Lower leg skin (tissue), 4 donors: ENCODE measurements at regions not wholly inside any gene's neighbourhood (a gene's known extent, or its start where the extent isn't known, plus 50 kb on each side); places are given as distances from the start of the nearest gene placed in this dataset.
"Not testable (repeated sequence)": the region's sequence is repeated elsewhere in the genome, so short reads cannot be mapped to it uniquely, and the experiment has no call there.

Experiments used
- DNase-seq, 2 donors: peaks; one replicate each; pipeline ENCODE4 v3.0.0-alpha.2; 2019; ENCODE audit warnings: low spot score in 2 of 2
- H3K4me3 ChIP-seq: fragments of 200-600 bp; sonication (generic); 2 replicates; pipeline ENCODE4 v1.5.1; 2017; ENCODE audit warnings: mild to moderate bottlenecking, low read depth; ENCODE audit not compliant: poor library complexity, severe bottlenecking
- CTCF ChIP-seq, 3 donors: fragments of 450-650 bp; IDR thresholded peaks; one replicate each; pipeline ENCODE4 v1.5.1; 2016; ENCODE audit warnings: antibody characterized with exemption in 3 of 3, mild to moderate bottlenecking in 3 of 3, moderate library complexity in 2 of 3
- POLR2A ChIP-seq, 2 donors: fragments of 450-650 bp; IDR thresholded peaks; one replicate each; pipeline ENCODE4 v1.6.1; 2016 to 2017; ENCODE audit warnings: antibody characterized with exemption in 2 of 2, mild to moderate bottlenecking in 1 of 2, moderate library complexity in 1 of 2
- WGBS, 2 donors: methylation state at CpG; one replicate each; pipeline ENCODE4 v1.1.5; 2018; 5-methylcytosine and 5-hydroxymethylcytosine counted together
- intact Hi-C: fragments of 100-400 bp; cut with DNase I; formaldehyde crosslinking; loops from one replicate; pipeline ENCODE4 v1.15.0; 2023; ENCODE audit warnings: low total_unique reads

- TF ChIP-seq CTCF (IDR thresholded peaks at IDR 0.05), result no peak
- TF ChIP-seq POLR2A (IDR thresholded peaks at IDR 0.05), result no peak
- WGBS, 2 donors, result 57 to 63% methylated on average over 1 of the region's 1 CpG
- DNase-seq, result no peak
Observed at GRCh38 chr1:81738875-81739274, 61.9 kb upstream of the ADGRL2 start.

GRCh38 chr1:81733480-81733879 is 67.3 kb upstream of the ADGRL2 start:
- WGBS, 2 donors, result 90 to 100% methylated on average over 2 of the region's 2 CpGs
- no peak for TF ChIP-seq CTCF (IDR thresholded peaks at IDR 0.05)
- no peak for TF ChIP-seq POLR2A (IDR thresholded peaks at IDR 0.05)
- no peak for DNase-seq
- no peak overlapping the region for H3K4me3 ChIP-seq
- intact Hi-C loops, result no loop called here

More at GRCh38 chr1:81738875-81739274, 61.9 kb upstream of the ADGRL2 start:
- no peak overlapping the region for H3K4me3 ChIP-seq
- intact Hi-C loops, result no loop called here

- no peak for DNase-seq
- intact Hi-C loops, result no loop called here
- TF ChIP-seq CTCF (IDR thresholded peaks at IDR 0.05) (no peak), POLR2A (IDR thresholded peaks at IDR 0.05) (no peak)
Observed at GRCh38 chr1:81731989-81732388, 68.7 kb upstream of the ADGRL2 start.

GRCh38 chr1:81730881-81731280 is 69.9 kb upstream of the ADGRL2 start:
- no peak for DNase-seq
- intact Hi-C loops, result no loop called here
- WGBS, 2 donors, result 91 to 94% methylated on average over 1 of the region's 1 CpG
- no peak overlapping the region for H3K4me3 ChIP-seq
- TF ChIP-seq POLR2A (IDR thresholded peaks at IDR 0.05) (no peak), CTCF (IDR thresholded peaks at IDR 0.05) (no peak)

More at GRCh38 chr1:81731989-81732388, 68.7 kb upstream of the ADGRL2 start:
- H3K4me3 ChIP-seq, result no peak overlapping the region

- WGBS, 2 donors, result 91% methylated on average over 7 of the region's 7 CpGs
- DNase-seq, H3K4me3 ChIP-seq, intact Hi-C loops: not testable (repeated sequence)
Observed at GRCh38 chr1:81730299-81730698, 70.4 kb upstream of the ADGRL2 start.

GRCh38 chr1:81729818-81730217 is 70.9 kb upstream of the ADGRL2 start:
- no peak overlapping the region for H3K4me3 ChIP-seq
- DNase-seq, result no peak
- 80 to 96% methylated on average over 2 of the region's 2 CpGs for WGBS, 2 donors
- no peak for TF ChIP-seq CTCF (IDR thresholded peaks at IDR 0.05)
- no peak for TF ChIP-seq POLR2A (IDR thresholded peaks at IDR 0.05)
- intact Hi-C loops, result no loop called here
